Stimulated activated CD4-positive, alpha-beta T cell treated with anti-CD3 and anti-CD28 coated beads, Interleukin-2, amount 100 ng/mL, for 4 hours (primary cell): ENCODE measurements at regions not wholly inside any gene's neighbourhood (a gene's known extent, or its start where the extent isn't known, plus 50 kb on each side); places are given as distances from the start of the nearest gene placed in this dataset.
A peak's percentile ranks its signal among the peaks of the same experiment; 100 is the strongest.
"Not testable (repeated sequence)": the region's sequence is repeated elsewhere in the genome, so short reads cannot be mapped to it uniquely, and the experiment has no call there.

Source experiments
- DNase-seq: peaks from one replicate; pipeline ENCODE4 v3.0.0-alpha.2; 2020; ENCODE audit warnings: low read depth

DNA sequence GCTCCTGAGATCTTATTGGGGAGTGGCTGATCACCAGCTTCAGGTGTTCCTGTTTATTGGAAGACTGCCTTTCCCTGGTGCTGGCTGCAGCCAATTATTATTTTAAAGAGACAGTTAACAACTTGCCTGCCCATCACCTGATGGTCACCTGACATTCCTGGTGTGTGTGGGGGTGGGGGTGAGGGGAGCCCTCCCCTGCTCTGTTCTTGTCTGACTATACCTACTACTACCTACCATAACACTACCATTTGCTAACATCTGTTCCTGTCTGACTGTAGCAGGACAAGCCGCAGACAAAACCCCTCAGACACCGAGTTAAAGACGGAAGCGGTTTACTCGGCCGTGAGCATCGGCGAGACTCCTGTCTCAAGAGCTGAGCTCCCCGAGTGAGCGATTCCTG is 54.9 kb upstream of the NBPF3 start:
- no peak for DNase-seq

DNA sequence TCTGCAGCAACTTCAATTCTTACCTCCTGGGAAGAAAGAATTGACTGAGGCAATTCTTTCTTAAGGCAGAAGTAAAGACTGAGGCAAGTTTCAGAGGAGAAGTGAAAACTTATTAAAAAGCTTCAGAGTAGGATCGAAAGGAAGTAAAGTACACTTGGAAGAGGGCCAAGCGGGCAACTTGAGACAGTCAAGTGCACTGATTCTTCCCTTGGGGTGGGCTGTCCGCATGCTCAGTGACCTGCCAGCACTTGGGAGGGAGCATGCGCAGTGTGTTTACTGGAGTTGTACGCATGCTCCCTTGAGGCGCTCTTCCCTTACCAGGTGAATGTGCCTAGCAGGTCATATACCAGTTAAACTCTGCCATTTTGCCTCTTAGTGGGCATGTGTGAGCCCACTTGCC is 55.3 kb upstream of the NBPF3 start:
- no peak for DNase-seq

DNA sequence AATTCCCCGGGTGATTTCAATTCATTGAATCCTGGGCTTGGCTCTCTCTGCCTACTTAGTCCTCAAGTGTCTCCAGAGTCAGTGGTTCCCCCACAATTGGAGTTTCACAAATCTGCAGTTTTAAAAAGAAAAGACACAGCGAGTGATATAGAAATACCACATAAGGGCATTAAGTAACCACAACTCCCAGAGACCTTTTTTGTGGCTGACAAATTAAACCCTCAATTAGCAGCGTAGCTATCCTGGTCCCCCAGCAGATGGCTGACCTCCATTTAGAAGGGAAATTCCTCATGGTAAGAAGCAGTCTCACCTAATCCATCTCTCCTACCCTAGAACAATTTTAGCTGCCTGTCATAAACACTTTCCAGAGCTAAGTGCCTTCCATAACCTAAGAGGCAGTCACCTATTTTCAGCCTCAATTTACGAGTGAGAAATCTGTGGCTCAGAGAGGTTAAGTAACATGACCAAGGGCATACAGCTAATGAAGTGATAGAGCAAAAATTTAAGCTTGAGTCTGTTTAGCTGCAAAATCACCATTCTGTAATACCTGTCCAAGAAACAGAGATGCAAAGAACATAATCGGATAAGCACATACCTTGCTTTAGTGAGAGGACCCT is 56.0 kb upstream of the NBPF3 start:
- no peak for DNase-seq

DNA sequence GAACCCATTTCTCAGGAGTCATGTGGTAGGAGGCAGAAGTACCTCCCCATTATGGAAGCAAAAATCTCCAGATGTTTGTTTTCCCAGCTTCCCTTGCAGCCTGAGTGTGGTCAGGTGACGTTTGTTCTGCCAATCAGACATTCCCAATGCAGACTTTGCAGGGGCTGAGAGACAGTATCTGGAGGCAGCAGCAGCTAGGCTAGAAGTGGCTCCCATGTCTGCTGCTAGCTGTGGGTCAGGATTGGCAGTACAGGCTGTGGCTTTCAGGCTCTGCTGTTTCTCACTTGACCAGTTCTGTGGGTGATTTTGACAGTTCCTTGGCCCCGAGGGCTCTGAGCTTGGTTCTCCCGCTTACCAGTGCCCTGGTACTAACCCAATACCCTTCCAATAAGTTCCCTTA is 58.6 kb upstream of the NBPF3 start:
- DNase-seq, result no peak

DNA sequence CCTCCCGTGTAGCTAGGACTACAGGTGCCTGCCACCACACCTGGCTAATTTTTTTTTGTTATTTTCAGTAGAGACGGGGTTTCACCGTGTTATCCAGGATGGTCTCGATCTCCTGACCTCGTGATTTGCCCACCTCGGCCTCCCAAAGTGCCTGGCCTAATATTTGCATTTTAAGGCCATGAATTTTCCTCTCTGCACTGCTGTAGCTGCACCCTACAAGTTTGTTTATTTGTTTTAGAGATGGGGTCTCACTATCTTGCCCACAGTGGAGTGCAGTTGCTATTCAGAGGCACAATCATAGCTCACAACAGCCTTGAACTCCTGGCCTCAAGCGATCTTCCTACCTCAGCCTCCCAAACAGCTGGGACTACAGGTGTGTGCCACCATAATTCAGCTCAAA is 59.8 kb upstream of the NBPF3 start:
- not testable (repeated sequence) for DNase-seq

DNA sequence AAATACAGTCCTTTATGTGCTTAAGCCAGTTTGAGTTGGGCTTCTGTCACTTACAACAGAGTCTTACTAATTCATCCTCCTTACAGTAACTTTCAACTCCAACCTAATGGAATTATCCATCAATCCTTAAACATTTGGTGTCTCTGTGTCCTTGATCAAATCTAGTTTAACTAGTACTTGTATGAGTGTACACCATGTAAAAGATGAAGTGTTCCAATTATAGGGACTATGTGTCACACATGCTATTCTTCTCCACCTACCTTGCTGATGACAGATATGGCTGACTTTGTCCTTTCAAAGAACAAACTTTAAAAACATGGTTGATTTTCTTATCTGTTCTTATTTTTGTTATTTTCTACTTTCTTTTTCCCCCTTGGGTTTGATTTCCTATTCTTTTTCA is 60.4 kb upstream of the NBPF3 start:
- DNase-seq, result no peak

DNA sequence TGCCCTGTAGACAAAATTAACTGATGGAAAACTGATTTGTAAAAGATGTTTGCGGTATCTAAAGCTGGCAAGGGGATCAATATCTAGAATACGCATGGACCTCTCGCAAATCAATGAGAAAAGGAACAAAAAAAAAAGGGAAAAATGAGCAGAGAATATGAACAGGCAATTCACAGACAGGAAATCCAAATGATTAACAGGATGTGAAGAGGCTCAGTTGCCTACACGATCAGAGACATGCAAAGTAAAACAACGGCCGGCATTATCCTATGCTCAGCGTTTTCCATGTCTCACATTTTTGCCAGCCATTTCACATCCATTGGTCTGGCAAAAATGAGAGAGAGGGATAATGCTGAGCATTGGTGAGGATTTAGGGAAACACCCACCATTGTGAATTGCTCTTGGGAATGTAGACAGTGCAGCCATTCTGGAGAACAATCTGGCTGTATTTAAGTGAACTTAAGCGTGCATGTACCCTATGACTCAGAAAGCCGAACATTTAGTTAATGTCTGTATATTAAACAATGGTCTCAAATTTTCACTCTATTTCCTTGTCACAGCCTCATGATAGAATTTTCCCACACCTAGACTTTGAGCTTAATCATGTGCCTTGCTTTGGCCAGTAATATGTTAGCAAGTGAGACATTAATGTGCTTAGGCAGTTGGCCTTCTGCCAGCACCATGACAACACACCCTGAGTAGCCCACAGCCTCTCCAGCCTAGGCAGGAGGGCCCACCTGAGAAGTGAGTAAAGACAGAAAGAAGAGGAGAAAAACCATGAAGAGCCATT is 61.0 kb upstream of the NBPF3 start:
- no peak for DNase-seq

DNA sequence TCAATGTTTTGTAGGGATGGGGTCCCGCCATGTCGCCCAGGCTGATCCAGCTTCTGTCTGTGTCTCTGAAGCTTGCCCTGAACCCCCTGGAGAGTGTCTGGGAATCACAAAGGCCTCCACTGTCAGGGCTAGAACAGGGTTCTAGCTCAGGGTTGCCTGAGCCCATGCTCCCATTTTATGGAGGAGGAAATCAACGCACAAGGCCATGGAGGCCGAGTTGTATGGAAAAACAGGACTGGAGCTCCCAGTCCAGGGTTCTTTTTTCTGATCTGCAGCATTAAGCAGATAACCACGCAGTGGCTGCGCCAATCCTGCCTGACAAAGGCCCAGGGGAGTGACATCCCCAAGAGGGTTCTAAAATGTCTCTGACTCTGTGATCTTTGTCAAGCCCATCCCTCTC is 67.6 kb upstream of the NBPF3 start:
- no peak for DNase-seq

DNA sequence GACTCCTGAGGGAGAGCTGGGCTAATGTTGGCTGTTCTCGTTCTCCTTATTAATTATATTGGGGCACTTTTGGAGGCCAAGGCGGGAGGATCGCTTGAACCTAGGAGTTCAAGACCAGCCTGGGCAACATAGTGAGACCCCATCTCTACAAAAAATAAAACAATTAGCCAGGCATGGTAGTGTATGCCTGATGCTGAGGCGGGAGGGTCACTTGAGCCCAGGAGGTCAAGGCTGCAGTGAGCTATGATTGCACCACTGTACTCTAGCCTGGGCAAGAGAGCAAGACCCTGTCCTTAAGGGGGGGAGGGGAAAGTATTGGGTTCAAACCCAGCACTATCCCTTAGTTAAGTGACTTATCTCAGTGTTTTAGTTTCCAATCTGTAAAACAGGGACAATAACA is 70.0 kb upstream of the NBPF3 start:
- DNase-seq, result no peak

DNA sequence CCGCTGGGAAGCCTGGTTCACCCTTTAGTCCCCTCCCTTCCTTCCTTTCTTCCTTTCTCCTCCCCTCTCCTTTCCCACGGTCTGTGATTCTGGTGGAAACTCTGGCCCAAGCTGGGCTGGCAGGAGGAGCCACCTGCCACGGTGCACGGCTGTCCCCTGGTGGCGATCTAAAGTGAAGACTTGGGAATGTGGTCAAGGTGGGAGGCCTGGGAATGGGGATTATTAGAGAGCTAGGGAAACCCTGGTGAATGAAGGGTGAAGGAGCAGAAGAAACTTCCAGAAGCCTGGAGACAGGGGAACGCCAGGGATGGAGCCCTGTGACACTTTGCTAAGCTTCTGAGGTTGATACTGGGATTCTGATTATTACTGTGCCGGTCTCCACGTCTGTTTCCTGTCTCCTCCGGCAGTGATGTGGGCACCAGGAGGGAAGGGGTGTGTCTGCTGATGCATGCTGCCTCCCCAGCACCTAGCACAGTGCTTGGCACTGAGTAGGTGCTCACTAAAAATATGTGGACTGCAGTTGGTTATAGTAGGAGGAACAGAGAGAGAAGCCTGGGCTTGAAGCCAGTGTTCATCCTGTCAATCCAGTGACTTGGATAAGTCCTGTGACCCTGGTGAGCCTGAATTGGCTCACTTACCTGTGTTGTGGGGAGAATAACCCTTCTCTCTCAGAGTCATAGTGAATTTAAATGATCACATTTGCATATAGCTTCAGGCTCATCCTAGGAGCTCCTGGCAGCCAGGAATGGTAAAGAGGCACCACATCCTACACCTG is 71.2 kb upstream of the NBPF3 start:
- DNase-seq, result peak; percentile 39

DNA sequence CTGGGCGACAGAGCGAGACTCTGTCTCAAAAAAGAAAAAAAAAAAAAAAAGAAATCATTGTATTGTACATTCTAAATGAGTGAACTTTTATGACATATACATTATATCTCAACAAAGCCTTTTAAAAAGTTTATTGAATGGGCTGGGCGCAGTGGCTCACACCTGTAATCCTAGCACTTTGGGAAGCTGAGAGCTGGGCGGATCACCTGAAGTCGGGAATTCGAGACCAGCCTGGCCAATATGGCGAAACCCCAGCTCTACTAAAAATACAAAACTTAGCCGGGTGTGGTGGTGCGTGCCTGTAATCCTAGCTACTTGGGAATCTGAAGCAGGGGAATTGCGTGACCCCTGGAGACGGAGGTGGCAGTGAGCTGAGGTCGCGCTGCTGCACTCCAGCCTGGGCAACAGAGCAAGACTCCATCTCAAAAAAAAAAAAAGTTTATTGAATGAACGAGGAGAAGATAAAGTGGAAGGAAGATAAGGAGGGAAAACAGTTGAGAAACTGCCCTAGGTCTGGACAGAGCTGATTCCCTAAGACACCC is 71.9 kb upstream of the NBPF3 start:
- DNase-seq, result not testable (repeated sequence)

DNA sequence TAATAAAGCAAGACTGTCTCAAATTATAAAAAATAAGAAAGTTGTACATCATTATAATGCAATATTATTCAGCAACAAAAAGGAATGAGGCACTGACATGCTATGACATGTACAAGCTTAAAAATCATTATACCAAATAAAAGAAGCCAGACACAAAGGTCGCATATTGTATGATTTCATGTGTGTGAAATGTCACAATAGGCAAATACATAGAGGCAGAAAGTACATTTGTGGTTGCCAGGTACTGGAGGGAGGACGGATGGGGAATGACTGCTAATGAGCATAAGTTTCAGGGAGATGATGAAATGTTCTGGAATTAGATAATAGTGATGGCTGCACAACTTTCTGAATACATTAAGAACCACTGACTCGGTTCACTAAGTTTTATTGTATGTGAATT is 73.6 kb upstream of the NBPF3 start:
- DNase-seq, result no peak

DNA sequence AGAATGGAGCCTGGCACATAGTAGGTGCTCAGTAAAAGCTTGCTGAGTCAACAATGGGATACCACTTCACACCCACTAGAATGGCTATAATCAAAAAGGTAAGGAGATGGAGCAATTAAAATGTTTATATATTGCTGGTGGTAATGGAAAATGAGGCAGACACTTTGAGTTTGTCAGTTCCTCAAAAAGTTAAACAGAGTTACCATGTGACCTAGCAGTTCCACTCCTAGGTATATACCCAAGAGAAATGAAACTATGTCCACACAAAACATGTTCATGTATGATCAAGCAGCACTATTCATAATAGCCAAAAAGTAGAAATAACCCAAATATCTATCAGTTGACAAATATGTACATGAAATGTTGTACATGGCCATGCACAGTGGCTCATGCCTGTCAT is 74.8 kb upstream of the ECE1 start:
- DNase-seq, result no peak

DNA sequence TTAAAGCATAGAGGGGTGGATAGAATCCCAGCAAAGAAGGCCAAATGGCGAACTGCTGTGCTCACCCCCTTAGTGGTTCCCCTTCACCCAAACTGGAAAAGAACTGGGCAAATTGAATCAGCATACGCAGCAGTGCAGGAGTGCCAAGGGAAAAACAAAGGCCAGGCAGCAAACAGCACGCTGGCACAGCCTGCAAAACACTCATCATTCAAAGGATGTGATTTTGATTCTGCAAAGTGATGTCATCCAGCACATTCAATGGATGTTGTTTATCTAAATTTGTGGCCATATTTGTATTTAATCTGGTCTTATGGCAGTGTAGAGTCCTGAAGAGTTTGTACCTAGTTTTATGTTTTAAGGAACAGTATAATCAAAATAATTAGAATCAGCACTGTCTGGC is 71.8 kb upstream of the ECE1 start:
- DNase-seq, result no peak

DNA sequence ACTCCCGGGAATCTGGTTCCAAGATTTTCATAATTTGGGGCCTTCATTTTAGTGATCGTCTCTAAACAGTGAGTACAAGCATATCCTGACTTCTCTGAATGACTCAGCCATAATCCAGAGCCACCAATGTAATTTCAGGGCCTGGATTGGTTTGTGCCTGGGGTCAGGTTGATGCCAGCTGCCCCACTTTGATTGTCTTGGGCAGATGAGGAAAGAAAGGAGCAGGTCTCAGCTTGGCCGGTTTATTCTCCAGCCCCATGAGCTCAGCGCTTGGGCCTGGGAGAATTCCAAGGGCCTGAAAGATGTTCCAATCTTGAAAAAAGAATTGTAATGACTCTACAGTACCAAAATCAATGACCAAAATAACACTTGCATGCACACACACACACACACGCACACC is 71.2 kb upstream of the ECE1 start:
- no peak for DNase-seq

DNA sequence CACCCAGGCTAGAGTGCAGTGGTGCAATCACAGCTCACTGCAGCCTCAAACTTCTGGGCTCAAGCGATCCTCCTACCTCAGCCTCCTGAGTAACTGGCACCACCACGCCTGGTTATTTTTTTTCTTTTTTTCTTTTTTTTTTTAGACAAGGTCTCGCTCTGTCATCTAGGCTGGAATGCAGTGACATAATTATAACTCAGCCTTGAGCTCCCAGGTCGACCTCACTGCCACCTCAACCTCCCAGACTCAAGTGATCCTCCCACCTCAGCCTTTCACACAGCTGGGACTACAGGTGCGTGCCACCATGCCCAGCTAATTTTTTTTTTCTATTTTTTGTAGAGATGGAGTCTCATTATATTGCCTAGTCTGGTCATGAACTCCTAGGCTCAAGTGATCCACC is 66.9 kb upstream of the ECE1 start:
- no peak for DNase-seq

DNA sequence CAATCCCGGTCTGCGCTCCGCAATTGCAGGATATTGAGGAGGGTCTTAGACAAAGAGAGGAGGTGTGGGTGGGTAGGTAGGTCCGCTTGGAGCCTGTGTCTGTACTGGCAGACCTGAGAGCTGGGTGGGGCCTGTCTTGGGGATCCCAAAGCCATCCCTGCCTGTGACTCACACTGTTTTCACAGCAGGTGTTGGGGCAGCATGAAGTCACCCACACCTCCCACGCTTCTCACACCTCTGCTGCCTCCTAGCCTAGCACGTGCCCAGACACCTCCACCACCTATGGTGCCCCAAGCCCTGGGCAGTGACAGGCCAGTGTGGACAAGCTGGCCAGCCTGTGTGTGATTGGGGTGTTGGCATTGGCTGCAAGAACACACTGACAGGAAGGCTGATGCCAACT is 65.7 kb upstream of the ECE1 start:
- no peak for DNase-seq

DNA sequence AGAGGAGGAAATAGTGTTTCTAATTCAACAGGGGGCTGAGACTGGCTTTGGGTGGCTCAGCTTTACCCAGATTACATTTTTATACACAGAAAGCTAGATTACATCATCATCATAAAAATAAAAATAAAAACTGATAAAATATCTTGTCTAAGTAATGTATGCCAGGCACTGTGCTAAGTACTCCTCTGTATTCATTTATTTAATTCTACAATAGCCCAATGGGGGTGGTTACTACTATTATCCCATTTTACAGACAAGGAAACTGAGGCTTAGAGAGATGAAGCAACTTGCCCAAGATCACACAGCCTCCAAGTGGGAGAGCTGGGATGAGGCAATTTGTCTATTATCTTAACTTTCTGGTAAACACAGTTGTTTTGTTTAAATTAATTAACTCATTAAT is 62.3 kb upstream of the ECE1 start:
- DNase-seq, result no peak

DNA sequence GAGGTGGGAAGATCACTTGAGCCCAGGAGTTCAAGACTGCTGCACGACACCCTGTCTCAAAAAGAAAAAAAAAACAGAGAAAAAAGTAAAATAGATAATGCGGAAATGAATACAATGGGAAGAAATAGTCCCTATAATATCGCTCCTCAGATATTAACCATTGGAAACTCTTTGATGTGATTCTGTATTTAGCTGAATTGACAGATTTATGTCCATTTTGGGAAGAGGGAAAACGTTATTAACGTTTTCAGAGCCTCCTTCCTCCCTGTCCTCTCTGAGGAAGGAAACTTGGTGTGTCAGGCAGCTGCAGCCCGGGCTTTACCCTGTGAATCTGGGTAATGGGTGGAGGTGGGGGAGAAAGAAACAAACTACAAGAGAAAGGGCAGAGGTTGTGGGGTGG is 61.6 kb upstream of the ECE1 start:
- no peak for DNase-seq

DNA sequence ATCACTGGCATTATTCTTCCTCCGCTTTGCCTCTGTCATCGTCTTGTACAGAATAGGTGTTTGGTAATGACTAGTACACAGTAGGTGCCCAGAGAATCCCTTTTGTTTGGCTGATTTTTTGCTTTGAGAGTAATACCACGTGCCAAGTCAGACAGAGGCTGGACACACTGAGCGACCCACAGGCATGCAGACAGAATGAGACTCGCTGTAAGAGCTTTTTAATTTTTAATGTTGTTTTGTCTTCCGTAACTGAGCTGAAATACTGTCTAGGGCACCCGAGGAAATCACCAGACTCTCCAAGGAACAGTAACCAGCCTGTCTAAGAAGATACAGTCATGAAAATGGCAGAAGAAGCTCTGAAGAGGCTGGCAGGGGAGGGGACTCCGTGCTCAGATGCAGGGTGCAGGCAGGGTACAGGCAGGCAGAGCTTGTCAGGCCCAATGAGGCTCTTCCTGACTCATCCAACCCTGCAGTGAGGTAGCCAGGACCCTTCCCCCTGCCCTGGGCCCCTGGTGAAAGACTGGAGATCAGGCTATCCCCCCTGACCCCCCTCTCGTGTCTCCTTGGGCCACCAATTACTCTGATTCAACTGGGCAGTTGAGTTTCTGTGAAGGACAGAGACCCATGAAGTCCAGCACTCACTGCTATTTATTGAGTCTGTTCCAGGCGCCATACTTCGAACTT is 60.1 kb upstream of the ECE1 start:
- no peak for DNase-seq

DNA sequence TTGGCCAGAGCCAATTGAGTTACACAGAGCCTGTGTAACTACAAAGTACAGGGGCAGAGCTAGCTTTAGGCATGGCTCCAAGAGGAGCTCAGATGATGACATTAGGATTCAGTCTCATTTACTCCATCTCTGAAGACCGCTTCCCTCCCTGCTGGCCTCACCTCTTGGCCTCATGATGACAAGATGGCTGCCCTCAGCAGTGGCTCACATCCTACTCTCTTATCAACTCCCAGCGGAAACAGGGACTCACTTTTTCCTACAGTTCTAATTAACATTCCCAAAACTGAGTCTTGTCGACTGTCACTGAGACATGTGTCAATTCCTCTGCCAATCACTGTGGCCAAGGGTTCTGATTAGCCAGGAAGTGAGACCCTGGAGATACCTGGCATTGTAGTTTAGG is 59.4 kb upstream of the ECE1 start:
- no peak for DNase-seq

DNA sequence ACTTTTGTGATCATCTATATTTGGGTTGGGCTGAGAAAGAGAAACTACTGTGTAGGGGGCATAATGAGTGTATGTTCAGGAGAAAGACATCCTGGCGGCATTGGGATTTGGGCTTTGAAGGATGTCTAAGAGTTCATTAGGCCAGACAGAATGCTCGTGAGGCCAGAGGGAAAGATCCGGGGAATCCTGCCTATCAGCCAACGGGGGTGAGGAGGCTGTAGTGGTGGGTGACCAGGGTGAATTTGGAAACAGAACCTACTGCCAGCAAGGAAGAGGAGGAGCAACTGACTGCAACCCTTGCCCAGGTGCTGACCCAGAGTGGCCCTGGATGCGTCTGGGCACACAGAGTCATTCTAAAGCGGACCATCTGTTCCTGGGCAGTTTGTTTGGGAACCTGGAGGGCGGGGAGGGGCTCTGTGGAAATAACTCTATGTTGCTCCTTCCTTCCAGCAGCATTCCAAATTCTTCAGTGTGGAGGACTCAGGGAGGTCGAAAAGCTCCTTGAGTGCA is 56.9 kb upstream of the ECE1 start:
- no peak for DNase-seq
